NCI-H128 (cell line): ENCODE measurements at regions not wholly inside any gene's neighbourhood (a gene's known extent, or its start where the extent isn't known, plus 50 kb on each side); places are given as distances from the start of the nearest gene placed in this dataset.
"Not testable (repeated sequence)": the region's sequence is repeated elsewhere in the genome, so short reads cannot be mapped to it uniquely, and the experiment has no call there.

ENCODE experiments used
- DNase-seq: peaks from one replicate; lab custom pipeline; 2025; ENCODE audit not compliant: unreplicated experiment; lab: John Stamatoyannopoulos, UW

- no peak for DNase-seq
Observed at GRCh38 chr7:106386958-106387357, 102.2 kb upstream of the NAMPT start.

- no peak for DNase-seq
Observed at GRCh38 chr7:106384373-106384772, 99.6 kb upstream of the NAMPT start.

- no peak for DNase-seq
Observed at GRCh38 chr7:106382929-106383328, 98.1 kb upstream of the NAMPT start.

GRCh38 chr7:106382129-106382528, 97.3 kb upstream of the NAMPT start:
- DNase-seq = no peak

- no peak for DNase-seq
Observed at GRCh38 chr7:106381252-106381651, 96.5 kb upstream of the NAMPT start.

GRCh38 chr7:106377847-106378361, 93.1 kb upstream of the NAMPT start:
- DNase-seq = no peak

- no peak for DNase-seq
Observed at GRCh38 chr7:106376026-106376799, 91.4 kb upstream of the NAMPT start.

GRCh38 chr7:106375499-106375898, 90.7 kb upstream of the NAMPT start:
- no peak for DNase-seq

- DNase-seq = no peak
Observed at GRCh38 chr7:106374437-106374836, 89.7 kb upstream of the NAMPT start.

GRCh38 chr7:106372595-106373318, 88.0 kb upstream of the NAMPT start:
- no peak for DNase-seq

GRCh38 chr7:106372126-106372525, 87.3 kb upstream of the NAMPT start:
- DNase-seq = no peak

GRCh38 chr7:106371629-106372028, 86.8 kb upstream of the NAMPT start:
- no peak for DNase-seq

- no peak for DNase-seq
Observed at GRCh38 chr7:106370542-106370941, 85.8 kb upstream of the NAMPT start.

GRCh38 chr7:106369816-106370215, 85.0 kb upstream of the NAMPT start:
- no peak for DNase-seq

GRCh38 chr7:106369352-106369751, 84.6 kb upstream of the NAMPT start:
- DNase-seq = no peak

GRCh38 chr7:106367664-106368063, 82.9 kb upstream of the NAMPT start:
- no peak for DNase-seq

- DNase-seq = no peak
Observed at GRCh38 chr7:106367018-106367420, 82.2 kb upstream of the NAMPT start.

- no peak for DNase-seq
Observed at GRCh38 chr7:106365252-106366005, 80.6 kb upstream of the NAMPT start.

- DNase-seq = not testable (repeated sequence)
Observed at GRCh38 chr7:106362507-106362906, 77.7 kb upstream of the NAMPT start.

- no peak for DNase-seq
Observed at GRCh38 chr7:106358103-106358663, 73.4 kb upstream of the NAMPT start.

GRCh38 chr7:106357675-106358074, 72.9 kb upstream of the NAMPT start:
- no peak for DNase-seq
